HCT116 (cell line): ENCODE measurements at regions not wholly inside any gene's neighbourhood (a gene's known extent, or its start where the extent isn't known, plus 50 kb on each side); places are given as distances from the start of the nearest gene placed in this dataset.

Experiments used
- ATAC-seq: fragments of 200-7000 bp; cut with Tn5 transposase; 2 replicates; pipeline ENCODE4 v1.9.1; 2020; ENCODE audit warnings: mild to moderate bottlenecking, moderate library complexity
- BruUV-seq: library from RNA; stranded (reverse); fragments of 400-500 nt; replicated peaks from 2 replicates; lab custom pipeline; 2021; lab: Mats Ljungman, UMichigan
- CTCF ChIA-PET: fragments of 300-600 bp; sonication (Branson Sonifier 250); formaldehyde crosslinking; loops from one replicate; lab custom pipeline; 2021; ENCODE audit warnings: antibody characterized with exemption; lab: Charles Lee
- POLR2A ChIA-PET: fragments of 300-600, 350-600 bp; sonication (Branson Sonifier 250); formaldehyde crosslinking; loops from one replicate; lab custom pipeline; 2021; ENCODE audit warnings: antibody characterized with exemption; lab: Charles Lee
- RAD21 ChIA-PET, 2 experiments: fragments of 300-600 bp; sonication (Branson Sonifier 250); formaldehyde crosslinking; loops; one replicate each; lab custom pipeline; 2023; ENCODE audit warnings: low total read pairs in 2 of 2; ENCODE audit not compliant: uncharacterized antibody in 2 of 2, unreplicated experiment in 2 of 2, low non-redundant PET in 1 of 2; lab: Charles Lee
- DNase-seq: peaks from one replicate; pipeline ENCODE4 v3.0.0-alpha.2; 2010; ENCODE audit warnings: low read depth, low spot score
- H2AFZ ChIP-seq: fragments of 200-600 bp; shearing (Covaris generic), sonication (generic); 2 replicates; pipeline ENCODE4 v1.6.1; 2017; ENCODE audit warnings: low read depth, mixed run types, mixed read lengths, antibody characterized with exemption, low read length; ENCODE audit not compliant: poor library complexity, severe bottlenecking
- H3K27ac ChIP-seq: 2 replicates; pipeline ENCODE4 v1.5.1; 2012; ENCODE audit warnings: low read depth, low read length
- H3K27me3 ChIP-seq: fragments of 200-600 bp; sonication (generic); 2 replicates; pipeline ENCODE4 v1.6.1; 2016; ENCODE audit warnings: mixed run types, low read length, mixed read lengths; ENCODE audit not compliant: insufficient read depth
- H3K36me3 ChIP-seq, 2 experiments: fragments of 200-500 bp in 1 of 2; fragments of 200-600 bp in 1 of 2; sonication (Bioruptor generic) in 1 of 2; sonication (generic) in 1 of 2; 2 replicates each; pipeline versions ENCODE4 v1.5.1 to v1.6.1; 2014 to 2016; ENCODE audit warnings: low read length in 2 of 2, inconsistent platforms in 1 of 2, mixed read lengths in 1 of 2, mixed run types in 1 of 2; ENCODE audit not compliant: insufficient read depth in 2 of 2, control insufficient read depth in 1 of 2
- H3K4me1 ChIP-seq, 2 experiments: fragments of 200-600 bp in 1 of 2; sonication (generic) in 1 of 2; 2 replicates each; pipeline versions ENCODE4 v1.5.1 to v1.6.1; 2012 to 2017; ENCODE audit warnings: low read length in 2 of 2, inconsistent platforms in 1 of 2, mild to moderate bottlenecking in 1 of 2, mixed read lengths in 1 of 2, mixed run types in 1 of 2, moderate library complexity in 1 of 2; ENCODE audit not compliant: insufficient read depth in 2 of 2, control insufficient read depth in 1 of 2
- H3K4me2 ChIP-seq: fragments of 200-600 bp; sonication (generic); 2 replicates; pipeline ENCODE4 v1.6.1; 2017; ENCODE audit warnings: mixed run types, low read length, mixed read lengths
- H3K4me3 ChIP-seq, 2 experiments: fragments of 200-600 bp in 1 of 2; sonication (generic) in 1 of 2; replicated peaks in 1 of 2; 2 replicates each; pipeline ENCODE4 v1.5.1; 2011 to 2016; ENCODE audit warnings: low read length in 2 of 2, control low read depth in 1 of 2, low read depth in 1 of 2, mild to moderate bottlenecking in 1 of 2, mixed read lengths in 1 of 2, mixed run types in 1 of 2
- H3K79me2 ChIP-seq: fragments of 200-600 bp; sonication (generic); 2 replicates; pipeline ENCODE4 v1.6.1; 2017; ENCODE audit warnings: mild to moderate bottlenecking, mixed run types, low read length, moderate library complexity, mixed read lengths; ENCODE audit not compliant: insufficient read depth
- H3K9ac ChIP-seq: fragments of 200-600 bp; sonication (generic); 2 replicates; pipeline ENCODE4 v1.6.1; 2016; ENCODE audit warnings: low read length, mixed read lengths
- H3K9me2 ChIP-seq: fragments of 200-600 bp; sonication (generic), shearing (Covaris generic); 2 replicates; pipeline ENCODE4 v1.6.1; 2017; ENCODE audit warnings: mixed run types, mild to moderate bottlenecking, moderate library complexity; ENCODE audit not compliant: insufficient read depth
- H3K9me3 ChIP-seq, 2 experiments: fragments of 200-500 bp in 1 of 2; fragments of 200-600 bp in 1 of 2; sonication (Bioruptor generic) in 1 of 2; sonication (generic) in 1 of 2; 2 replicates each; pipeline ENCODE4 v1.6.1; 2014 to 2017; ENCODE audit warnings: low read length in 2 of 2, mixed read lengths in 2 of 2, inconsistent platforms in 1 of 2, low read depth in 1 of 2, mild to moderate bottlenecking in 1 of 2, mixed run types in 1 of 2, moderate library complexity in 1 of 2; ENCODE audit not compliant: control insufficient read depth in 1 of 2, insufficient read depth in 1 of 2
- H4K20me1 ChIP-seq: fragments of 200-600 bp; sonication (generic), shearing (Covaris generic); 2 replicates; pipeline ENCODE4 v1.6.1; 2017; ENCODE audit warnings: mixed run types, mild to moderate bottlenecking, moderate library complexity; ENCODE audit not compliant: insufficient read depth
- ATF3 ChIP-seq: IDR thresholded peaks from 2 replicates; pipeline ENCODE4 v1.6.1; 2012
- CEBPB ChIP-seq: IDR thresholded peaks from 2 replicates; pipeline ENCODE4 v1.6.1; 2012; ENCODE audit warnings: low read depth
- CTCF ChIP-seq, 3 experiments: fragments of 200-600 bp in 1 of 3; sonication (generic) in 1 of 3; IDR thresholded peaks in 2 of 3; conservative IDR thresholded peaks in 1 of 3; 2 replicates each; pipeline ENCODE4 v1.5.1; 2012 to 2017; ENCODE audit warnings: low read depth in 2 of 3, low read length in 2 of 3, antibody characterized with exemption in 1 of 3, borderline replicate concordance in 1 of 3, control low read depth in 1 of 3, mild to moderate bottlenecking in 1 of 3, mixed read lengths in 1 of 3, mixed run types in 1 of 3, moderate library complexity in 1 of 3; ENCODE audit not compliant: insufficient read depth in 1 of 3
- ELF1 ChIP-seq: IDR thresholded peaks from 2 replicates; pipeline ENCODE4 v1.6.1; 2012; ENCODE audit warnings: low read depth, borderline replicate concordance
- FOSL1 ChIP-seq: IDR thresholded peaks from 2 replicates; pipeline ENCODE4 v1.6.1; 2012; ENCODE audit warnings: low read depth
- MAX ChIP-seq: IDR thresholded peaks from 2 replicates; pipeline ENCODE4 v1.6.1; 2012
- POLR2A ChIP-seq: IDR thresholded peaks from 2 replicates; pipeline ENCODE4 v1.7.0; 2011; ENCODE audit warnings: borderline replicate concordance; ENCODE audit not compliant: insufficient read depth, insufficient read length; ENCODE audit errors: extremely low read depth
- RAD21 ChIP-seq: IDR thresholded peaks from 2 replicates; pipeline ENCODE4 v1.6.1; 2012; ENCODE audit warnings: low read depth, mild to moderate bottlenecking
- TCF7L2 ChIP-seq: IDR thresholded peaks from 2 replicates; pipeline ENCODE4 v1.7.0; 2011; ENCODE audit warnings: borderline replicate concordance, inconsistent platforms; ENCODE audit not compliant: insufficient read depth, insufficient read length; ENCODE audit errors: extremely low read depth
- ZBTB33 ChIP-seq: IDR thresholded peaks from 2 replicates; pipeline ENCODE4 v1.6.1; 2011; ENCODE audit warnings: mild to moderate bottlenecking, low read length, moderate library complexity; ENCODE audit not compliant: insufficient replicate concordance; ENCODE audit errors: extremely low read depth
- intact Hi-C: fragments of 100-400 bp; cut with micrococcal nuclease; formaldehyde crosslinking; loops from 2 replicates; pipeline ENCODE4 v1.10.0; 2022

GRCh38 chr6:88480816-88481215, 314.7 kb upstream of the CNR1 start:
- ATAC-seq (no peak), DNase-seq (no peak)
- BruUV-seq, result no TSS peak
- H3K9ac ChIP-seq, result no peak overlapping the region
- CTCF ChIA-PET, result no interaction called here
- H3K4me3 ChIP-seq, result no peak overlapping the region
- no peak for TF ChIP-seq ATF3
- TF ChIP-seq MAX, result no peak
- TF ChIP-seq CTCF (IDR thresholded peaks at IDR 0.05 in 2 of 3, conservative IDR thresholded peaks at IDR 0.05 in 1 of 3; ENCODE audit: borderline replicate concordance in 1 of 3, insufficient read depth in 1 of 3, low read depth in 2 of 3, low read length in 2 of 3), result no peak
- TF ChIP-seq POLR2A, result no peak
- TF ChIP-seq ELF1, result no peak
- TF ChIP-seq ZBTB33, result no peak
- TF ChIP-seq FOSL1, result no peak
- TF ChIP-seq RAD21, result no peak
- TF ChIP-seq TCF7L2, result no peak
- no peak for TF ChIP-seq CEBPB
- no peak overlapping the region for H3K4me2 ChIP-seq
- no peaks in the 10 kb centered on the region for H3K9me2 ChIP-seq
- H2AFZ ChIP-seq, result no peak overlapping the region
- intact Hi-C loops, result no loop called here
- no peaks in the 10 kb centered on the region for H3K27me3 ChIP-seq
- no peaks in the 10 kb centered on the region for H3K36me3 ChIP-seq
- no peaks in the 10 kb centered on the region for H4K20me1 ChIP-seq
- no peaks in the 10 kb centered on the region for H3K4me1 ChIP-seq
- RAD21 ChIA-PET, result no interaction called here
- no peaks in the 10 kb centered on the region for H3K79me2 ChIP-seq
- H3K27ac ChIP-seq, result no peak overlapping the region
- no peaks in the 10 kb centered on the region for H3K9me3 ChIP-seq
- POLR2A ChIA-PET, result no interaction called here
